Globus pallidus (tissue), 1 donor: ENCODE measurements at regions not wholly inside any gene's neighbourhood (a gene's known extent, or its start where the extent isn't known, plus 50 kb on each side); places are given as distances from the start of the nearest gene placed in this dataset.

Experiments
- DNase-seq: peaks from one replicate; pipeline ENCODE4 v3.0.0-alpha.2; 2015; ENCODE audit warnings: low spot score

GRCh38 chr1:34655875-34656240 is 99.0 kb upstream of the GJB5 start:
- DNase-seq: no peak

- no peak for DNase-seq
These were observed 98.5 kb upstream of the GJB5 start for GRCh38 chr1:34656299-34656698.

- no peak for DNase-seq
These were observed 98.1 kb upstream of the GJB5 start for GRCh38 chr1:34656731-34657130.

- no peak for DNase-seq
These were observed 97.6 kb upstream of the GJB5 start for GRCh38 chr1:34657266-34657665.

GRCh38 chr1:34657849-34658248 is 97.0 kb upstream of the GJB5 start:
- no peak for DNase-seq

- no peak for DNase-seq
These were observed 91.8 kb upstream of the GJB5 start for GRCh38 chr1:34663031-34663430.

GRCh38 chr1:34668063-34668462 is 86.8 kb upstream of the GJB5 start:
- DNase-seq: no peak

GRCh38 chr1:34670982-34671381 is 83.9 kb upstream of the GJB5 start:
- no peak for DNase-seq

GRCh38 chr1:34671887-34672286 is 83.0 kb upstream of the GJB5 start:
- no peak for DNase-seq

GRCh38 chr1:34681480-34682451 is 73.1 kb upstream of the GJB5 start:
- peak; percentile 3 for DNase-seq

GRCh38 chr1:34682452-34683223 is 72.2 kb upstream of the GJB5 start:
- DNase-seq: no peak

- DNase-seq: no peak
These were observed 71.2 kb upstream of the GJB5 start for GRCh38 chr1:34683616-34684015.

GRCh38 chr1:34684266-34684665 is 70.6 kb upstream of the GJB5 start:
- peak; percentile 0 for DNase-seq

- no peak for DNase-seq
These were observed 69.6 kb upstream of the GJB5 start for GRCh38 chr1:34685225-34685624.

- no peak for DNase-seq
These were observed 68.3 kb upstream of the GJB5 start for GRCh38 chr1:34686531-34686930.

GRCh38 chr1:34688006-34688741 is 66.7 kb upstream of the GJB5 start:
- no peak for DNase-seq

- no peak for DNase-seq
These were observed 64.6 kb upstream of the GJB5 start for GRCh38 chr1:34690269-34690668.

- no peak for DNase-seq
These were observed 61.8 kb upstream of the GJB5 start for GRCh38 chr1:34693081-34693480.

GRCh38 chr1:34694383-34694782 is 60.5 kb upstream of the GJB5 start:
- DNase-seq: no peak

GRCh38 chr1:34695580-34695979 is 59.3 kb upstream of the GJB5 start:
- DNase-seq: no peak

GRCh38 chr1:34696230-34696629 is 58.6 kb upstream of the GJB5 start:
- no peak for DNase-seq

- no peak for DNase-seq
These were observed 57.9 kb upstream of the GJB5 start for GRCh38 chr1:34696981-34697380.

GRCh38 chr1:34697818-34698217 is 57.0 kb upstream of the GJB5 start:
- no peak for DNase-seq
